Stimulated activated CD8-positive, alpha-beta memory T cell treated with anti-CD3 and anti-CD28 coated beads, Interleukin-4, amount 100 ng/mL, for 48 hours (primary cell): ENCODE measurements at regions not wholly inside any gene's neighbourhood (a gene's known extent, or its start where the extent isn't known, plus 50 kb on each side); places are given as distances from the start of the nearest gene placed in this dataset.
"Not testable (repeated sequence)": the region's sequence is repeated elsewhere in the genome, so short reads cannot be mapped to it uniquely, and the experiment has no call there.

Experiments
- DNase-seq: peaks from one replicate; pipeline ENCODE4 v3.0.0-alpha.2; 2020

GRCh38 chr22:34763496-34763895 is 302.5 kb upstream of the ISX start:
- DNase-seq = no peak

GRCh38 chr22:34765115-34765514 is 300.8 kb upstream of the ISX start:
- DNase-seq = no peak

GRCh38 chr22:34769361-34769760 is 296.6 kb upstream of the ISX start:
- no peak for DNase-seq

- DNase-seq = no peak
Observed at GRCh38 chr22:34776817-34777216, 289.1 kb upstream of the ISX start.

GRCh38 chr22:34781681-34782080 is 284.3 kb upstream of the ISX start:
- DNase-seq = no peak

GRCh38 chr22:34783436-34783835 is 282.5 kb upstream of the ISX start:
- no peak for DNase-seq

- no peak for DNase-seq
Observed at GRCh38 chr22:34784056-34784455, 281.9 kb upstream of the ISX start.

- DNase-seq = no peak
Observed at GRCh38 chr22:34797826-34798225, 268.1 kb upstream of the ISX start.

- no peak for DNase-seq
Observed at GRCh38 chr22:34798605-34799004, 267.4 kb upstream of the ISX start.

GRCh38 chr22:34800260-34800980 is 265.5 kb upstream of the ISX start:
- DNase-seq = no peak

GRCh38 chr22:34801221-34801620 is 264.7 kb upstream of the ISX start:
- no peak for DNase-seq

GRCh38 chr22:34804091-34804490 is 261.9 kb upstream of the ISX start:
- no peak for DNase-seq

- DNase-seq = no peak
Observed at GRCh38 chr22:34804604-34805003, 261.4 kb upstream of the ISX start.

GRCh38 chr22:34805771-34806170 is 260.2 kb upstream of the ISX start:
- DNase-seq = no peak

GRCh38 chr22:34808618-34809017 is 257.3 kb upstream of the ISX start:
- no peak for DNase-seq

GRCh38 chr22:34812631-34813030 is 253.3 kb upstream of the ISX start:
- DNase-seq = no peak

GRCh38 chr22:34814260-34815025 is 251.5 kb upstream of the ISX start:
- DNase-seq = no peak

- no peak for DNase-seq
Observed at GRCh38 chr22:34829485-34829884, 236.5 kb upstream of the ISX start.

- DNase-seq = no peak
Observed at GRCh38 chr22:34834059-34834458, 231.9 kb upstream of the ISX start.

GRCh38 chr22:34834541-34834940 is 231.4 kb upstream of the ISX start:
- not testable (repeated sequence) for DNase-seq

GRCh38 chr22:34841331-34841771 is 224.6 kb upstream of the ISX start:
- DNase-seq = no peak

GRCh38 chr22:34841911-34842310 is 224.0 kb upstream of the ISX start:
- DNase-seq = no peak

- DNase-seq = no peak
Observed at GRCh38 chr22:34842630-34843029, 223.3 kb upstream of the ISX start.

- DNase-seq = not testable (repeated sequence)
Observed at GRCh38 chr22:34843743-34844142, 222.2 kb upstream of the ISX start.

GRCh38 chr22:34845391-34845790 is 220.6 kb upstream of the ISX start:
- DNase-seq = no peak
